GM08714 (cell line): ENCODE measurements at regions not wholly inside any gene's neighbourhood (a gene's known extent, or its start where the extent isn't known, plus 50 kb on each side); places are given as distances from the start of the nearest gene placed in this dataset.

Experiments used
- H3K4me3 ChIP-seq: fragments of 200-500 bp; sonication (Bioruptor generic); 2 replicates; pipeline ENCODE4 v1.5.1; 2014; ENCODE audit warnings: mild to moderate bottlenecking, low read length, inconsistent platforms
- ZNF274 ChIP-seq: IDR thresholded peaks from 2 replicates; pipeline ENCODE4 v1.6.1; 2012; ENCODE audit warnings: mild to moderate bottlenecking, low read depth, low read length

- TF ChIP-seq ZNF274 = no peak
- H3K4me3 ChIP-seq = no peak overlapping the region
Observed at GRCh38 chr16:73529303-73530012, 481.5 kb upstream of the ZFHX3 start.

- TF ChIP-seq ZNF274 = no peak
Observed at GRCh38 chr16:73527187-73527586, 479.3 kb upstream of the ZFHX3 start.

GRCh38 chr16:73526011-73526804 lies 478.3 kb upstream of the ZFHX3 start:
- TF ChIP-seq ZNF274 = no peak
- no peak overlapping the region for H3K4me3 ChIP-seq

More at GRCh38 chr16:73527187-73527586, 479.3 kb upstream of the ZFHX3 start:
- H3K4me3 ChIP-seq = no peak overlapping the region

GRCh38 chr16:73523209-73523608 lies 475.3 kb upstream of the ZFHX3 start:
- TF ChIP-seq ZNF274 = no peak
- no peak overlapping the region for H3K4me3 ChIP-seq

GRCh38 chr16:73521499-73521898 lies 473.6 kb upstream of the ZFHX3 start:
- TF ChIP-seq ZNF274 = no peak
- no peak overlapping the region for H3K4me3 ChIP-seq

GRCh38 chr16:73515616-73516015 lies 467.7 kb upstream of the ZFHX3 start:
- no peak for TF ChIP-seq ZNF274
- no peak overlapping the region for H3K4me3 ChIP-seq

GRCh38 chr16:73510852-73511251 lies 462.9 kb upstream of the ZFHX3 start:
- TF ChIP-seq ZNF274 = no peak

GRCh38 chr16:73506568-73507056 lies 458.7 kb upstream of the ZFHX3 start:
- no peak for TF ChIP-seq ZNF274
- no peak overlapping the region for H3K4me3 ChIP-seq

More at GRCh38 chr16:73510852-73511251, 462.9 kb upstream of the ZFHX3 start:
- H3K4me3 ChIP-seq = no peak overlapping the region

GRCh38 chr16:73505577-73505976 lies 457.6 kb upstream of the ZFHX3 start:
- no peak overlapping the region for H3K4me3 ChIP-seq
- TF ChIP-seq ZNF274 = no peak

GRCh38 chr16:73504591-73505575 lies 457.0 kb upstream of the ZFHX3 start:
- no peak overlapping the region for H3K4me3 ChIP-seq
- no peak for TF ChIP-seq ZNF274

GRCh38 chr16:73503093-73503492 lies 455.2 kb upstream of the ZFHX3 start:
- no peak overlapping the region for H3K4me3 ChIP-seq
- no peak for TF ChIP-seq ZNF274

- no peak overlapping the region for H3K4me3 ChIP-seq
- TF ChIP-seq ZNF274 = no peak
Observed at GRCh38 chr16:73499276-73499675, 451.3 kb upstream of the ZFHX3 start.

- H3K4me3 ChIP-seq = no peak overlapping the region
- TF ChIP-seq ZNF274 = no peak
Observed at GRCh38 chr16:73485880-73486279, 438.0 kb upstream of the ZFHX3 start.
